K562 (cell line): ENCODE measurements at regions not wholly inside any gene's neighbourhood (a gene's known extent, or its start where the extent isn't known, plus 50 kb on each side); places are given as distances from the start of the nearest gene placed in this dataset.

ENCODE experiments used
- ATAC-seq: fragments of 200-7000 bp; cut with Tn5 transposase; 3 replicates; pipeline ENCODE4 v1.9.1; 2020; ENCODE audit warnings: moderate library complexity
- BruUV-seq: library from RNA; stranded (reverse); fragments of 400-500 nt; replicated peaks from 2 replicates; lab custom pipeline; 2021; lab: Mats Ljungman, UMichigan
- CTCF ChIA-PET: fragments of 300-600 bp; formaldehyde crosslinking; extraction: SDS; loops from one replicate; lab custom pipeline; 2021; ENCODE audit warnings: low intra/inter-chr PET ratio; lab: Yijun Ruan, JAX
- POLR2A ChIA-PET: fragments of 300-600, 350-650 bp; sonication (Branson Sonifier 250); formaldehyde crosslinking; extraction: SDS; loops from one replicate; lab custom pipeline; 2021; ENCODE audit warnings: antibody characterized with exemption, inconsistent platforms; lab: Yijun Ruan, JAX
- DNase-seq, 4 experiments: peaks; one replicate each; pipeline versions ENCODE4 v3.0.0 to v3.0.0-alpha.2; 2011 to 2018; ENCODE audit warnings: low spot score in 3 of 4, mixed read lengths in 3 of 4; ENCODE audit errors: extremely low read depth in 1 of 4
- FAIRE-seq: peaks from 2 replicates; lab custom pipeline; 2011; peaks lifted over from hg19 to GRCh38; lab: Jason Lieb, UNC
- H2AFZ ChIP-seq: 2 replicates; pipeline ENCODE4 v1.6.0; 2011; ENCODE audit warnings: low read depth, low read length, control low read depth, inconsistent platforms
- H3K27ac ChIP-seq: fragments of 200-600 bp; 3 replicates; pipeline ENCODE4 v1.8.0; 2011; ENCODE audit warnings: low read depth, mild to moderate bottlenecking, control low read depth, inconsistent platforms, low read length, moderate library complexity, mixed read lengths; ENCODE audit errors: extremely low read depth
- H3K27me3 ChIP-seq, 2 experiments: fragments of 300-600 bp in 1 of 2; 2 replicates in 1 of 2; 3 replicates in 1 of 2; pipeline versions ENCODE4 v1.6.0 to v1.8.0; 2011; ENCODE audit warnings: inconsistent platforms in 2 of 2, low read length in 2 of 2, mild to moderate bottlenecking in 1 of 2, mixed read lengths in 1 of 2, moderate library complexity in 1 of 2; ENCODE audit not compliant: control insufficient read depth in 2 of 2, insufficient read depth in 2 of 2
- H3K36me3 ChIP-seq: fragments of 300-600 bp; 3 replicates; pipeline ENCODE4 v1.8.0; 2011; ENCODE audit warnings: mild to moderate bottlenecking, low read length, inconsistent platforms; ENCODE audit not compliant: control insufficient read depth, insufficient read depth
- H3K4me1 ChIP-seq, 2 experiments: fragments of 200-600 bp in 1 of 2; replicated peaks in 1 of 2; 2 replicates in 1 of 2; 3 replicates in 1 of 2; pipeline versions ENCODE4 v1.5.1 to v1.8.0; 2011; ENCODE audit warnings: inconsistent platforms in 2 of 2, low read length in 2 of 2, mild to moderate bottlenecking in 1 of 2, mixed read lengths in 1 of 2, moderate library complexity in 1 of 2; ENCODE audit not compliant: control insufficient read depth in 2 of 2, insufficient read depth in 2 of 2
- H3K4me2 ChIP-seq: 2 replicates; pipeline ENCODE4 v1.6.1; 2011; ENCODE audit warnings: low read length, control low read depth, inconsistent platforms, mixed read lengths; ENCODE audit not compliant: insufficient read depth
- H3K4me3 ChIP-seq: fragments of 200-600 bp; sonication (generic), shearing (Covaris generic); 2 replicates; pipeline ENCODE4 v1.5.1; 2016; ENCODE audit warnings: control low read depth, inconsistent platforms
- H3K79me2 ChIP-seq: fragments of 200-600 bp; 3 replicates; pipeline ENCODE4 v1.8.0; 2011; ENCODE audit warnings: low read length, inconsistent platforms; ENCODE audit not compliant: control insufficient read depth, insufficient read depth
- H3K9ac ChIP-seq, 2 experiments: 2 replicates each; pipeline versions ENCODE4 v1.6.0 to v1.6.1; 2011; ENCODE audit warnings: low read depth in 2 of 2, low read length in 2 of 2, control low read depth in 1 of 2, inconsistent platforms in 1 of 2, mild to moderate bottlenecking in 1 of 2, mixed read lengths in 1 of 2; ENCODE audit not compliant: insufficient read depth in 1 of 2
- H3K9me1 ChIP-seq: one replicate; pipeline ENCODE4 v1.6.0; 2011; ENCODE audit warnings: inconsistent platforms, mild to moderate bottlenecking, low read length, moderate library complexity; ENCODE audit not compliant: control insufficient read depth, insufficient read depth
- H3K9me3 ChIP-seq: replicated peaks from 2 replicates; pipeline ENCODE4 v1.5.1; 2011; ENCODE audit warnings: low read depth, low read length, inconsistent platforms; ENCODE audit not compliant: control insufficient read depth, insufficient read depth
- H4K20me1 ChIP-seq: replicated peaks from 2 replicates; pipeline ENCODE4 v1.6.1; 2011; ENCODE audit warnings: low read length, inconsistent platforms, mixed read lengths; ENCODE audit not compliant: control insufficient read depth, insufficient read depth
- ARID2 ChIP-seq: fragments of 450-650 bp; IDR thresholded peaks from 2 replicates; pipeline ENCODE4 v1.6.1; 2017; ENCODE audit warnings: antibody characterized with exemption, mild to moderate bottlenecking
- BRCA1 ChIP-seq, 2 experiments: fragments of 450-650 bp in 1 of 2; sonication (generic) in 1 of 2; formaldehyde crosslinking in 1 of 2; IDR thresholded peaks; 2 replicates each; pipeline versions ENCODE4 v1.5.0 to v1.6.1; 2017 to 2020; ENCODE audit warnings: mild to moderate bottlenecking in 1 of 2, missing genetic modification reagents in 1 of 2
- CTBP1 ChIP-seq: fragments of 450-650 bp; IDR thresholded peaks from 2 replicates; pipeline ENCODE4 v1.6.1; 2016; ENCODE audit warnings: borderline replicate concordance
- EZH2 ChIP-seq: IDR thresholded peaks from 2 replicates; pipeline ENCODE4 v1.6.1; 2012; ENCODE audit warnings: low read depth, mild to moderate bottlenecking, inconsistent platforms, low read length, borderline replicate concordance
- GATAD2B ChIP-seq: fragments of 450-650 bp; IDR thresholded peaks from 2 replicates; pipeline ENCODE4 v1.6.1; 2017; ENCODE audit warnings: mild to moderate bottlenecking, borderline replicate concordance
- HOXB6 ChIP-seq: fragments of 250-450 bp; sonication (Bioruptor Pico); IDR thresholded peaks from 2 replicates; pipeline ENCODE4 v1.5.1; 2022; ENCODE audit warnings: mild to moderate bottlenecking, borderline replicate concordance
- KAT7 ChIP-seq: sonication (generic); formaldehyde crosslinking; IDR thresholded peaks from 2 replicates; pipeline ENCODE4 v1.8.0; 2022; ENCODE audit warnings: missing genetic modification reagents, mild to moderate bottlenecking, borderline replicate concordance
- L3MBTL2 ChIP-seq: fragments of 450-650 bp; IDR thresholded peaks from 2 replicates; pipeline ENCODE4 v1.6.1; 2016; ENCODE audit warnings: mild to moderate bottlenecking, moderate library complexity
- MYNN ChIP-seq, 2 experiments: sonication (generic); formaldehyde crosslinking in 1 of 2; IDR thresholded peaks; 2 replicates each; pipeline versions ENCODE4 v1.5.0 to v1.6.1; 2016 to 2020; ENCODE audit warnings: antibody characterized with exemption in 1 of 2, missing genetic modification reagents in 1 of 2
- PCBP1 ChIP-seq: fragments of 200-400 bp; formaldehyde crosslinking; IDR thresholded peaks from 2 replicates; pipeline ENCODE4 v1.6.1; 2018; ENCODE audit warnings: mild to moderate bottlenecking, low read depth, low read length; ENCODE audit not compliant: poor library complexity, severe bottlenecking
- POLR3G ChIP-seq: IDR thresholded peaks from 2 replicates; pipeline ENCODE4 v1.6.1; 2011; ENCODE audit not compliant: insufficient read length, insufficient replicate concordance; ENCODE audit errors: extremely low read depth
- ZNF239 ChIP-seq: fragments of 250-450 bp; sonication (Bioruptor Pico); IDR thresholded peaks from 2 replicates; pipeline ENCODE4 v1.4.0; 2020; ENCODE audit warnings: mild to moderate bottlenecking
- ZNF274 ChIP-seq: IDR thresholded peaks from 2 replicates; pipeline ENCODE4 v1.6.1; 2011; ENCODE audit warnings: low read depth, mild to moderate bottlenecking, low read length, moderate library complexity, borderline replicate concordance
- WGBS: fragments of 100-300 bp; shearing (Covaris generic); methylation state at CpG from one replicate; pipeline ENCODE4 v1.1.6; 2016; ENCODE audit warnings: low coverage, mixed read lengths; ENCODE audit not compliant: insufficient coverage; ENCODE audit errors: missing lambda C conversion rate; 5-methylcytosine and 5-hydroxymethylcytosine counted together
- in situ Hi-C: fragments of 300-500 bp; cut with MboI; formaldehyde crosslinking; loops from 4 replicates; pipeline ENCODE4 v1.15.0; 2018; ENCODE audit warnings: inconsistent platforms, mixed read lengths
- intact Hi-C: fragments of 100-400 bp; cut with micrococcal nuclease; formaldehyde crosslinking; loops from 2 replicates; pipeline ENCODE4 v1.14.2; 2022
- TF ChIP-seq, protein P1 (sequence below): fragments of 250-450 bp; sonication (Bioruptor Pico); IDR thresholded peaks from 2 replicates; pipeline ENCODE4 v1.5.0; 2020; ENCODE audit warnings: mild to moderate bottlenecking, borderline replicate concordance
- TF ChIP-seq, protein P2 (sequence below): fragments of 250-450 bp; sonication (Bioruptor Pico); IDR thresholded peaks from 2 replicates; pipeline ENCODE4 v1.8.0; 2021; ENCODE audit warnings: moderate library complexity, mild to moderate bottlenecking, inconsistent platforms

DNA sequence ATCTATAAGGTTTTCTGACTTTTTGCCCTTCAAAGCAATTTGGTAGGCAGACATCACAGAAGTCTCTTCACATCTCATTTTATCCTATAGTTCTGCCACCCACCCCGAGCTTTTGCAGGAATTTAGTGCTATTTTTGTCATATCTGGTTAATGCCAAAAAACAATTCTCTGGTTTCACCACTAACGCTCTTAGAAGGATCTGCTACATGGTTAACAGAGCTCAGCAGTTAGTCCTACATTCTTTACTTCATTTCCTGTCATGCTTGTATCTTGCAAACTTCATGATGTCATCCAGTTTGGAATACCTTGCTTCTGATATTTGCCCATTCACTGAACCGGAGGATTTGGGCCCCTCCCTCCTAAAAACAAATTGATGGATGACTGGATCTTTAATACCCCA lies 116.8 kb upstream of the SERPINE2 start:
- Histone ChIP-seq H3K9me3 (no peaks in the 10 kb centered on the region), H3K9ac (no peak overlapping the region), H3K4me1 (no peaks in the 10 kb centered on the region), H3K4me3 (no peak overlapping the region), H3K27me3 (no peaks in the 10 kb centered on the region), H3K4me2 (no peak overlapping the region), H3K9me1 (no peaks in the 10 kb centered on the region), H3K36me3 (no peaks in the 10 kb centered on the region), H4K20me1 (no peaks in the 10 kb centered on the region), H3K27ac (no peak overlapping the region), H3K79me2 (no peaks in the 10 kb centered on the region), H2AFZ (no peak overlapping the region)
- intact Hi-C loops, result no loop called here
- no peak for DNase-seq
- no peak for FAIRE-seq
- CTCF ChIA-PET, result no interaction called here
- TF ChIP-seq BRCA1 (IDR thresholded peaks at IDR 0.05) (no peak), BRCA1 (CRISPR knock-in tag; IDR thresholded peaks at IDR 0.05) (no peak), HOXB6 (CRISPR knock-in tag) (no peak), EZH2 (no peak), CTBP1 (no peak), ZNF239 (CRISPR knock-in tag) (no peak), PCBP1 (no peak), KAT7 (CRISPR knock-in tag) (no peak), L3MBTL2 (no peak), ZNF274 (no peak), MYNN (IDR thresholded peaks at IDR 0.05) (no peak), MYNN (CRISPR knock-in tag; IDR thresholded peaks at IDR 0.05) (no peak), GATAD2B (no peak), POLR3G (no peak), ARID2 (no peak)
- TF ChIP-seq, protein P1, sequence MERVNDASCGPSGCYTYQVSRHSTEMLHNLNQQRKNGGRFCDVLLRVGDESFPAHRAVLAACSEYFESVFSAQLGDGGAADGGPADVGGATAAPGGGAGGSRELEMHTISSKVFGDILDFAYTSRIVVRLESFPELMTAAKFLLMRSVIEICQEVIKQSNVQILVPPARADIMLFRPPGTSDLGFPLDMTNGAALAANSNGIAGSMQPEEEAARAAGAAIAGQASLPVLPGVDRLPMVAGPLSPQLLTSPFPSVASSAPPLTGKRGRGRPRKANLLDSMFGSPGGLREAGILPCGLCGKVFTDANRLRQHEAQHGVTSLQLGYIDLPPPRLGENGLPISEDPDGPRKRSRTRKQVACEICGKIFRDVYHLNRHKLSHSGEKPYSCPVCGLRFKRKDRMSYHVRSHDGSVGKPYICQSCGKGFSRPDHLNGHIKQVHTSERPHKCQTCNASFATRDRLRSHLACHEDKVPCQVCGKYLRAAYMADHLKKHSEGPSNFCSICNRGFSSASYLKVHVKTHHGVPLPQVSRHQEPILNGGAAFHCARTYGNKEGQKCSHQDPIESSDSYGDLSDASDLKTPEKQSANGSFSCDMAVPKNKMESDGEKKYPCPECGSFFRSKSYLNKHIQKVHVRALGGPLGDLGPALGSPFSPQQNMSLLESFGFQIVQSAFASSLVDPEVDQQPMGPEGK (CRISPR knock-in tag), result no peak
- TF ChIP-seq, protein P2, sequence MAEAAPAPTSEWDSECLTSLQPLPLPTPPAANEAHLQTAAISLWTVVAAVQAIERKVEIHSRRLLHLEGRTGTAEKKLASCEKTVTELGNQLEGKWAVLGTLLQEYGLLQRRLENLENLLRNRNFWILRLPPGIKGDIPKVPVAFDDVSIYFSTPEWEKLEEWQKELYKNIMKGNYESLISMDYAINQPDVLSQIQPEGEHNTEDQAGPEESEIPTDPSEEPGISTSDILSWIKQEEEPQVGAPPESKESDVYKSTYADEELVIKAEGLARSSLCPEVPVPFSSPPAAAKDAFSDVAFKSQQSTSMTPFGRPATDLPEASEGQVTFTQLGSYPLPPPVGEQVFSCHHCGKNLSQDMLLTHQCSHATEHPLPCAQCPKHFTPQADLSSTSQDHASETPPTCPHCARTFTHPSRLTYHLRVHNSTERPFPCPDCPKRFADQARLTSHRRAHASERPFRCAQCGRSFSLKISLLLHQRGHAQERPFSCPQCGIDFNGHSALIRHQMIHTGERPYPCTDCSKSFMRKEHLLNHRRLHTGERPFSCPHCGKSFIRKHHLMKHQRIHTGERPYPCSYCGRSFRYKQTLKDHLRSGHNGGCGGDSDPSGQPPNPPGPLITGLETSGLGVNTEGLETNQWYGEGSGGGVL (CRISPR knock-in tag), result no peak
- no TSS peak for BruUV-seq
- in situ Hi-C loops, result no loop called here
- 3% methylated on average over 3 of the region's 3 CpGs for WGBS
- POLR2A ChIA-PET, result no interaction called here
- no peak for ATAC-seq
